HG02870 (cell line): ENCODE measurements at regions not wholly inside any gene's neighbourhood (a gene's known extent, or its start where the extent isn't known, plus 50 kb on each side); places are given as distances from the start of the nearest gene placed in this dataset.
"Not testable (repeated sequence)": the region's sequence is repeated elsewhere in the genome, so short reads cannot be mapped to it uniquely, and the experiment has no call there.

Experiments
- ATAC-seq: cut with Tn5 transposase; IDR thresholded peaks from one replicate; pipeline ENCODE4 v1.9.1; 2021; ENCODE audit warnings: mild to moderate bottlenecking, moderate library complexity; ENCODE audit not compliant: unreplicated experiment

- no peak for ATAC-seq
These were observed 357.9 kb upstream of the NOX3 start for GRCh38 chr6:155813548-155813947.

- no peak for ATAC-seq
These were observed 351.6 kb upstream of the NOX3 start for GRCh38 chr6:155807243-155807642.

- no peak for ATAC-seq
These were observed 345.4 kb upstream of the NOX3 start for GRCh38 chr6:155801046-155801445.

- not testable (repeated sequence) for ATAC-seq
These were observed 343.2 kb upstream of the NOX3 start for GRCh38 chr6:155798876-155799275.

- ATAC-seq, result no peak
These were observed 339.6 kb upstream of the NOX3 start for GRCh38 chr6:155795173-155795796.

GRCh38 chr6:155791891-155792290 is 336.3 kb upstream of the NOX3 start:
- no peak for ATAC-seq

- ATAC-seq, result no peak
These were observed 335.5 kb upstream of the NOX3 start for GRCh38 chr6:155791186-155791585.

GRCh38 chr6:155787168-155787567 is 331.5 kb upstream of the NOX3 start:
- ATAC-seq, result no peak

- no peak for ATAC-seq
These were observed 330.9 kb upstream of the NOX3 start for GRCh38 chr6:155786528-155786927.

- ATAC-seq, result no peak
These were observed 327.3 kb upstream of the NOX3 start for GRCh38 chr6:155782739-155783459.

GRCh38 chr6:155782320-155782731 is 326.7 kb upstream of the NOX3 start:
- ATAC-seq, result no peak

- ATAC-seq, result no peak
These were observed 323.8 kb upstream of the NOX3 start for GRCh38 chr6:155779456-155779855.

GRCh38 chr6:155778336-155778735 is 322.7 kb upstream of the NOX3 start:
- no peak for ATAC-seq

GRCh38 chr6:155771822-155772221 is 316.2 kb upstream of the NOX3 start:
- ATAC-seq, result no peak

GRCh38 chr6:155770856-155771255 is 315.2 kb upstream of the NOX3 start:
- no peak for ATAC-seq

GRCh38 chr6:155770313-155770712 is 314.7 kb upstream of the NOX3 start:
- no peak for ATAC-seq

- no peak for ATAC-seq
These were observed 309.9 kb upstream of the NOX3 start for GRCh38 chr6:155765275-155766194.

- ATAC-seq, result no peak
These were observed 307.0 kb upstream of the NOX3 start for GRCh38 chr6:155762649-155763048.

- ATAC-seq, result no peak
These were observed 299.8 kb upstream of the NOX3 start for GRCh38 chr6:155755452-155755851.

GRCh38 chr6:155748778-155749177 is 293.1 kb upstream of the NOX3 start:
- ATAC-seq, result not testable (repeated sequence)

GRCh38 chr6:155747491-155747890 is 291.9 kb upstream of the NOX3 start:
- no peak for ATAC-seq
